NCI-H748 treated with DMSO at 0.1 percent for 48 hours (cell line): ENCODE measurements at regions not wholly inside any gene's neighbourhood (a gene's known extent, or its start where the extent isn't known, plus 50 kb on each side); places are given as distances from the start of the nearest gene placed in this dataset.
A peak's percentile ranks its signal among the peaks of the same experiment; 100 is the strongest.

Source experiments
- DNase-seq: peaks from one replicate; lab custom pipeline; 2025; lab: John Stamatoyannopoulos, UW

- DNase-seq = peak; percentile 39
Observed at GRCh38 chr20:51095633-51096521, 73.0 kb upstream of the KCNG1 start.

GRCh38 chr20:51094221-51094620 is 71.3 kb upstream of the KCNG1 start:
- no peak for DNase-seq

GRCh38 chr20:51093240-51093763 is 70.4 kb upstream of the KCNG1 start:
- no peak for DNase-seq

- DNase-seq = no peak
Observed at GRCh38 chr20:51092338-51092737, 69.4 kb upstream of the KCNG1 start.

- DNase-seq = no peak
Observed at GRCh38 chr20:51091406-51092195, 68.7 kb upstream of the KCNG1 start.

GRCh38 chr20:51089840-51090239 is 66.9 kb upstream of the KCNG1 start:
- DNase-seq = no peak

- DNase-seq = no peak
Observed at GRCh38 chr20:51089272-51089781, 66.4 kb upstream of the KCNG1 start.

- DNase-seq = no peak
Observed at GRCh38 chr20:51087266-51087665, 64.4 kb upstream of the KCNG1 start.

- DNase-seq = no peak
Observed at GRCh38 chr20:51085769-51086168, 62.9 kb upstream of the KCNG1 start.

- peak; percentile 2 for DNase-seq
Observed at GRCh38 chr20:51084593-51085377, 61.9 kb upstream of the KCNG1 start.

GRCh38 chr20:51083447-51083846 is 60.5 kb upstream of the KCNG1 start:
- no peak for DNase-seq

GRCh38 chr20:51082988-51083387 is 60.1 kb upstream of the KCNG1 start:
- no peak for DNase-seq

GRCh38 chr20:51080516-51080915 is 57.6 kb upstream of the KCNG1 start:
- DNase-seq = no peak

GRCh38 chr20:51079488-51079887 is 56.6 kb upstream of the KCNG1 start:
- DNase-seq = no peak

- DNase-seq = no peak
Observed at GRCh38 chr20:51077686-51078060, 54.8 kb upstream of the KCNG1 start.

GRCh38 chr20:51076786-51077685 is 54.1 kb upstream of the KCNG1 start:
- DNase-seq = no peak

- no peak for DNase-seq
Observed at GRCh38 chr20:51074062-51074461, 51.2 kb upstream of the KCNG1 start.
